Gastroesophageal sphincter (tissue), 3 donors: ENCODE measurements at regions not wholly inside any gene's neighbourhood (a gene's known extent, or its start where the extent isn't known, plus 50 kb on each side); places are given as distances from the start of the nearest gene placed in this dataset.

Source experiments
- CTCF ChIP-seq, 4 experiments: fragments of 200-600 bp in 2 of 4; fragments of 450-650 bp in 2 of 4; sonication (generic) in 1 of 4; IDR thresholded peaks; one replicate each; pipeline ENCODE4 v1.5.1; 2017 to 2019; ENCODE audit warnings: antibody characterized with exemption in 4 of 4, mild to moderate bottlenecking in 2 of 4, moderate library complexity in 2 of 4
- POLR2A ChIP-seq, 2 donors: fragments of 450-650 bp; IDR thresholded peaks; one replicate each; pipeline ENCODE4 v1.6.1; 2017; ENCODE audit warnings: antibody characterized with exemption in 2 of 2, mild to moderate bottlenecking in 2 of 2, moderate library complexity in 1 of 2
- POLR2AphosphoS5 ChIP-seq: sonication (generic); formaldehyde crosslinking; IDR thresholded peaks from one replicate; pipeline ENCODE4 v1.6.1; 2017; ENCODE audit warnings: antibody characterized with exemption

GRCh38 chr4:4613641-4614286, 71.9 kb upstream of the STX18 start:
- TF ChIP-seq POLR2AphosphoS5, result no peak
- no peak for TF ChIP-seq CTCF (IDR thresholded peaks at IDR 0.05)
- no peak for TF ChIP-seq POLR2A (IDR thresholded peaks at IDR 0.05)
